NCI-H446 (cell line): ENCODE measurements at regions not wholly inside any gene's neighbourhood (a gene's known extent, or its start where the extent isn't known, plus 50 kb on each side); places are given as distances from the start of the nearest gene placed in this dataset.

Experiments
- DNase-seq, 2 experiments: peaks; one replicate each; lab custom pipeline; 2025; lab: John Stamatoyannopoulos, UW

DNA sequence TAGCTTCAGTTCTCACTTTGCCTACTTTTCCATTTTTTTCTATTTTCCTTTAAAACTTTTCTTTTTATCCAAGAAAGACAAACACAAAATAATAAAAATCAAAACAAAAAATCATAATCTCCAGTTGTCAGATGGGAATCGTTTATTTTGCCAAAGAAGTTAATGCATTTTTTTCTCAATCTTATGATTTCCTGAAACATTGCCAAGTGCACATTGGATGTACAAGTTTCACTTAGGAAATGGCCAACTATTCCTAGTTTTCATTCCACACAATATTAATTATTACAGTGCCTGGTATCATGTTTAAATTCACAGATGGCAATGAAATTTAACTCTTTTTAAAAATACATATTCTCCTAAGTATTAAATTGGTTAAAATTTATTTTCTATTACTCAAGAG, 1050.5 kb downstream of the TTLL7 start:
- peak; percentile 28 to 53 for DNase-seq

DNA sequence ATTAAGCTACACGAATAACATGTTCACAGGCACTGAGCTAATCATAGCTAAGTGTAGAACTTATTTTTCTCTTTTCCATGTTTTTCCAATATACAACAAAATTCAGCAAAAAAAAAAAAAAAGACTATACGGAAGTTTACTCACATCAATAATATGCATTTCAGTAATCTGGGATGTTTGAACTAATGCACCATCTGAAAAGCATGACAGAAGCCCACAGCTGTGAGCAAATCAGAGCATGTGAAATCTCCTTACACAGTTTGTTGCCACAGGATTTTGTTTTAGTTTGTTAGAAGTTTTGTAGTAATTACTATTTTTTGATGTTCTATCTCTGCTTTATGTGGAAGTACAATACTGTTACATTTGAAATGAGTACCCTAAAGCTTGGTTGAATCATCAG, 1051.7 kb downstream of the TTLL7 start:
- no peak for DNase-seq

DNA sequence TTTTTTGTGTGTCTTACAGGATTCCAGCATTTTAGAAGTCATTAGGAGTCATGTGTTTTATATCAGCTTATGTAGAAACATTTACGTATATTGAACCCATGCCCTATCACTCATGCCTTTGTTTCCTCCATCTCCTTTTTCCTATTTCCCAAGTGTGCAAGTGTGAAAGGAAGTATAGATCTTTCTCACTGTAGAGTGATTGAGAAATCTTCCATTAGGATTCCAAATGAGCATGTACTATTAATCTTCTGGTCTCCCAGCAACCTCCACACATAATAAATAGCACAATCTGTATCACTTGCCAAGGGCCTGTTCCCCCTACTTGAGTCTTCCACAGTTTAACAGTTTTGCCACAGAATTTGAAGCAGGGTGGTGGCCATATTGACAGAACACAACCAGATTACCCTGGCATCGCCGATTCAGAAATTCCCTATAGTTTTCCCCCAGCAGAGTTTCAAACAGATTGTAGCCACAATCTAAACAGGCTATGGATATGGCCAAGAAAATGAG, 1052.8 kb downstream of the TTLL7 start:
- DNase-seq: peak in 1 of 2 experiments; percentile 38

DNA sequence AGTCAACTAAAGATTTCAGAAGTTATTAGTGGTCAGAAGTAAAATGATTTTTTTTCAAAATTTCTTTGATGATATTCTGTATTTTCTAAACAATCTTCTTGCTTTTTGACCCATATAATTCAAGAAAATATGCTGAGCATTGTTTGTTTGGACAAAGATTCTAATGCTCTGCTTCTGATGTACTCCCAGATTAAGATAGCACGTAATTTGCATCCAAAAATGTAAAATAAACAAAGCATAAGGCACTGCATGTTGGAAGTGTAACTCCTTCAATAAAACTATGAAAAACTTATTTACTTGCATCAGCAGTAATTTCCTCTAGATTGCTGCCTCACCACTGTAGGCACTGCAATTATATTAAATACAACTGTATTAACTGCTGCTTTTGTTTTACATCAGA, 1054.1 kb downstream of the TTLL7 start:
- no peak for DNase-seq

DNA sequence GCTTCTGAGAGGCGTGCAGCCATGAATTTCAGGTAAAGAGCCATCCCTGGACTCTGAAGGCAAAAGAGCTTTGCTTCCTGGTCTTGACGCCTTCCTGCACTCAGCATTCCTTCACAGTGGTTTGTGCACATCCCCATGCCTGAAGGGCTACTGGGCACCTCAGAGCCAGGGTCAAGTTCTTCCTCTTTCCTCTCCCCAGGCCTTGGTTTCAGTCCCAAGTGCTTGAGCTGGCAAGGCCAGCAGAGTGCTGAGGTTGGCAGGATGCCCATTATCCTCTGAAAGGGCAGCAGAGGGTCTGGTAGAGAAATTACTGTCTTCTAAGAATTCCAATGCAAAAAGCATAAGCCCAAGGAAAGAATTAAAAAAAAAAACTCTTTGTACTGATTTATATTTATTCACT, 1064.9 kb downstream of the TTLL7 start:
- peak; percentile 47 to 75 for DNase-seq

DNA sequence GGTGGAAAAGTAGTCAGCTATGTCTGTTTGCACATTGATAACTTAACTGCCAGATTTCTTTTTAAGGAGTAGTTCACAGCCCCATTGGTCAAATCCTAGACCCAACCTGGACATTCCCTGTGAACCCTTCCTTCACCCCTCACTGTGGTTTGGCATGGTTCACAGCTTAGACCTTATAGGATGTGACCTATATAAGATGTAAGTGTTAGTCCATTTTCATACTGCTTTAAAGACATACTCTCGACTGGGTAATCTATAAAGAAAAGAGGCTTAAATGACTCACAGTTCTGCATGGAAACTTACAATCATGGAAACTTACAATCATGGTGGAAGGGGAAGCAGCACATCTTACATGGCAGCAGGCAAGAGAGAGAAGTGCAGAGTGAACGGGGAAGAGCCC, 1066.2 kb downstream of the TTLL7 start:
- no peak for DNase-seq

DNA sequence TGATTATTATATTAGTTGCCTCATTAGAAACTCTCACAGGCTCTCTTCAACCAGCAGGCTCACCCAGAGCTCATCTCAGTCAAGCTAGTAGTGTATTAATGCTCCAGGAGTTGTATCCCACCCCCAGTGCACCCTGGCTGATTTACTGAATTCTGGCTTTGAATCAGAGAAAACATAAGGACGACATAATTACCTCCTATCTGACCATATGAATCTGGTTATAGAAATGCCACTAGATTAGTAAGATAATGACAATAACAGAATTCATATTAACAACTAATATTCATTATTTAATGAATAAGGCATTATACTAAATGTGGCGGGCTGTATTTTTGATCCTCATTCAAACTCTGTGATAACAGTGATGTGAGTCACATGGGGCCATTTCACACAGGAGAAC, 1066.7 kb downstream of the TTLL7 start:
- no peak for DNase-seq

DNA sequence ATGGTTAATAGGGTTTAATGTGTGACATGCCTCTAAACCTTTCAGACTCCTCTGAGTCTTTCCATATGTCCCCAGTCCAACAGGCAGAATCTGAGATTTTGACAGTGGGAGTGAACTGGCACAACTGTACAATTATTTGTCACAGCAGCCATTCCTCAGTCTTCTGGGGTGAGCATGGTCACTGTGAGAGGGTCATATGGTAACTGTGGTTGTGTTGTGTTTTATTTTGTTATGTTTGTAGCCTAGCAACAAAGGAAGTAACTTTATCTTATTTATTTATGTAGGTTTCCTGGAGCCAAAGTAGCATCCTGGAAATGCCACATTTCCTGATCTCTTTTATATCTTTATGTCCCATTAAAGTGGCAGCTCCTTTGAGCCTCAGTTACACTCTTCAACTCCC, 1067.9 kb downstream of the TTLL7 start:
- DNase-seq: no peak

DNA sequence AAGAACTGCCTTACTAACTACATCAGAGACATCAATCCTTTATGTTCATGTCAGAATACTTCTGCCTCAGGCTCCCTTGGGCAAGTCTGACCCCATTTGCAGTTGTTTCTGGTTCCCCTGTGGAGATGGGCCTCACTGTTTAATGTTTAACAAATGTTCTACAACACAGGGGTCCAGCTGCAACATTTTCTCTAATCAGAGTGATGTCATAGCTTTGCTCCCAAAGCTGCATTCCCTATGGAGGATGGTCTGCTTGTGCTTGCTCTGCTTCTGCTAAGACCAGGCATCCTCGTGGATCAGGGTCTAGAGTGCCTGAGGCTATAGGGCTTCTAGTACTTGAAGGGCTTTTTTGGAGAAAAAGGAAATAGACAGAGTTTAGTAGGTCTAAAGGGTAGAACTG, 1071.2 kb downstream of the TTLL7 start:
- DNase-seq: no peak

DNA sequence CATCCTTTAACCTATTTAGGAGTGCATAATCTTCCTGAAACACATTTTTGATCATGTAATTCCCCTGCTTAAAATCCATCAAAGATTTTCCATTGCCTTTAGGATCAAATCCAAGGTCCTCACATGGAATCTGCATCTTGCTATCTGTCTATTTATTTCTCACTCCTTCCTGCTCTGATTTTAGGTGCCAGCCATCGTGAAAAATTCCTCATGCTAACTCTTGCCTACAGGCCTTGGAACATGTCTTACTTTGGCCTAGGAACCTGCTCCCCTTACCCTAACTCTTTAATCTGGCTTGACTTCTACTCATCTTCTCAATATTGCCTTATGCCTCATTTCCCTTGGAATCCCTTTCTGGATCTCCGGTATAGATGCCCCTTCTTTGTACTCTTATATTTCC, 1074.3 kb downstream of the TTLL7 start:
- DNase-seq: peak in 1 of 2 experiments; percentile 16

DNA sequence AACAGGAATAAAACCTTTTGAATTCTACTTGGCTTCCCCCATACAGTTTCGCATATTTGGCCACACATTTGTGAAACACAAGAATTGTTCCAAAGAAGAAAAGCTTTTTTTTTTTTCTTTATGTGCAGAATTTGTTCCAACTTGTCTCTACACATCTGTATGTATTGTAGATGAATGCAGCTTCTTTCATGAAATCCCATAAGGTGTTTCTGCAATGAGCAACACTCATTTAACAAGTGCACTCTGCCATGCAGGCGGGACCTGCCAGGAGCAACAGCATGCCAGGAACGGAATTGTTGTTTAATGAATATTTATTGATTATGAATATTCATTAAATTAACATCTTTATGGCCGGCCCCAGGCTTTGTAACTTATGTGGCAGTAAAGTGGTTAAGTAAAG, 1075.0 kb downstream of the TTLL7 start:
- DNase-seq: peak; percentile 12 to 55

DNA sequence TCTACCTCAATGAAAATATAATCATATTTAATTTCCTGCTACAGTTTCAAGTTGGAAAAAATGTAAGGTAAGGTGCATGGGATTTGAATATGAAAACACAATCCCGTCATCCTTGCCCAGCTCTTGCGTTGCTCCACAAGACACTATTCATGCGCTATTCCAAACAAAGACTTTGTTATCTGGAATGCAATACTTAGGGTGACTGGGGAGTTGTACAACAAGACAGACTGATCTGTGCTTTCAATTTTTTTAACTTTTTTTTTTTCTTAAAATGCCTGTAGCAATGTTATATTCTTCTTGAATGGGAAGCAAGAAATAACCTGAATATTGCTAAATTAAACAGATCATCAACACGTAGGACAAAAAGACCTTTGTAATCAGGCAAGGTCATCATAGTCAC, 1077.2 kb downstream of the TTLL7 start:
- no peak for DNase-seq

DNA sequence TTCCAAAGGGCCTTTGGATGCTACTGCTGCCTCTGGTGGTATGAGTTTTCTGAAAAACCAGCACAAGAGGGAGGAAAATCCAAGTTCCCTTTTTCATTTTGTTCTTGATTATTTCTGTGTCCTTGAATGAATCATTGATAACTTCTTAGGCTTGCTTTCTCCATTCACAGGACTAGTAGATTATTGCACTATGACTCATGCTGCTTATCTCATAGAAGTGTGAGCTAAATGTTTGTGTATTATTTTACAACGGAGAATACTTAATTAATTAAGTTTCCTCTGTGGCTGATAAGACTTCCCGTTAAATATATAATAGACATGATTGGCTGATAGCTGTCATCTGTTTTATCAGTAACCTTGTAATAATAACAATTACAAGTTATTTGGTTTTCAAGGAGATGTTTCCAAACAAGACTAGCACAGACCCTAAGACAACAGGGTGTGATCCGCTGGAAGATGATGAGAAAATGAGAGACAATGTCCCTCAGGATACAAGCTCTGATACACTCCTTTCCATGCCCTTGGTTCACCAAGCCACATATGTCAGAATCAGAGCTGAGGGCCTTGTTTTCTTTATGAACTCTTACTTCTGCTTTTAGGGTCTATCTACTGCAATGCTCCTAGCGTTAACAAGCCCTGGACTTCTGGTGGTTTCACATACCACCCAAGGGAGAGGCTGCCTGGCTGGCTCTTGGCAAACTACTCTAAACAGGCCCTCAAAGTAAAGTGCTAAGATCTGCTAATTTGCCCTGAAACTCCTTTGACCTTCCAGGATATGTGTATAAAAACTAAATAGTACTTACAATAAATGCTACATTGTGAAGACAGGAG, 1078.3 kb downstream of the TTLL7 start:
- DNase-seq: no peak

DNA sequence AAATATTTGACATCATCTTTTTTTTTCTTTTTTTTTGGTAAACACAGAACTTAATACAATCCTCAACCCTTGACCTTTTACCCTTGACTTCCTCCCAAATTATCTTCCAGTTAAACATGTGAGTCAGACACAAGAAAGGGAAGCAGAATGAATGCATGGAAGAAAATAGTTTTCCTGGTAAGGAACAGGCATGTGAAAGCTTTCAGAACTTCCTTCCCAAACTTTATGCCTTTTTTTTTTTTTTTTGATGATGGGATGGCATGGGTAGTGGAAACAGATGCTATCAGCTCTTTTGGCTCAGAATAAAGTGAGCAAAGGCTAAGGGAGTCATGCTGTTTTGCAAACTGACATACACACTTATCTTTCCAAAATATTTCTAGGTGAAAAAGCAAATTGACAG, 1079.1 kb downstream of the TTLL7 start:
- DNase-seq: peak in 1 of 2 experiments; percentile 50

DNA sequence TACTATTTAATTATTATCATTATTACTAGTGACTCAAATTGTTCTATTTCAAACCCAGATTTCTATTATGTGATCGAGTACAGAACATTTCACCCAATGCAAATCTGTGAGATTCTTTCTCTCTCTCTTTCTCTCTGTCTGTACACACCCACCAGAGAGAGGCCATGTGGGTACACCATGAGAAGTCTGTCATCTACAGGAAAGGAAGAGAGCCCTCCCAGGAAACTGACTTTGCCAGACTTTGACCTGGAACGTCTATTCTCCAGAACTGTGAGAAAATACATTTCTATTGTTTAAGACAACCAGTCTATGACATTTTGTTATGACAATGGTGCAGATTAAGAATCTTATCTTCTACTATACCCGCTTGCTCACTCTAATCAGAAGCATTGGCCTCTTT, 1091.6 kb downstream of the TTLL7 start:
- DNase-seq: no peak

DNA sequence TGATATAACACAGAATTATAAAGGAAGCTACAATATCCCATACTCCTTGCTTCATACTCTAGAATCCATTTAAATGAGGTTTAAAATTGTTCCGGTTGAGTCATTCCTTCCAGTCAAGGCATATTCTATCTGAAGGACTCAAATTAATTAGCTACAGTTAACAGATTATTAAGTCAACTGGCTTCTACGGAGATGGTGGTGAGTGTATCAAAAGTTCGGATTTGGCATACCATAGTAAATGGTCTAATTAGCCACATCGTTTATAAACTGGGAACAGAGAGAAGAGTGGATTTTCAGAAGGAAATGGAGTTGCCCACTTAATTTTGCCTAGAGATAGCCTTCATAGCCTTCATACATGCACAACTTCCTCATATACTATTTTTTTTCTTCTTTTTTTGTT, 1095.3 kb downstream of the TTLL7 start:
- no peak for DNase-seq

DNA sequence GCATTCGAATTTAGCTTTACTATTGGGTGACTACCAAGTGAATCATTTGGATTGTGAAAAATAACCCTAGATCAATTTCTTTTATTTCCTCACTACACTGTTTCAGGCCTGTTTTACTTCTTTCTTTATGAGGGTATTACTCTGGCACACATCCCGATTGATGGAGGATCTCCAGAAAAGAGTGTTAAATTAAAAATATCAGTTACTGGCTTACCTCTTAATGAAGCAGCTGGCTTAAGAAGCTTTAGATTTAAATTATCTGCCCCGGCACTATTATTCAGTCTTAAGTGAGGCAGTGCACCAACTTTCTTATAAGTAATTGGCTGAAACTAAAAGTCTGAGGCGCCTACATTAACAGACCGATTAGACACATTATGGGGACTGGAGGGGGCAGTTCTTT, 1097.4 kb downstream of the TTLL7 start:
- DNase-seq: peak in 1 of 2 experiments; percentile 43

DNA sequence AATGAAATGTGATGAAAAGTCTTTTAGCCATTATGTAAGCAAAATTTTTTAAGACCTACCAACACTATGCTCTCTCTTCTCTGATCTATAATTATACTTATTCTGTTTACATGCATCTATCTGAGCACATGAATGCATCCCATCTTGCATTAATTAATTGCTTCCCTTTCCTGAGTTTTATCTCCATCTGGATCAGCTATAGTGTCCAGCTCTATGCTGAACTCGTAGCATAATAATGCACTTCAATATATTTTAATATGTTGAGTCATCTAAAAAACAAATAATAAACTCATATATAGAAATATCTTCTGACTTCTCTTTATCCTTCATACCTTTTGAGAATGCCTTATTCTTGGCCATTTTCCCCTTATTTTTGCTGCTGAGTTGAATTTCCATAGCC, 1097.8 kb downstream of the TTLL7 start:
- peak in 1 of 2 experiments; percentile 37 for DNase-seq

DNA sequence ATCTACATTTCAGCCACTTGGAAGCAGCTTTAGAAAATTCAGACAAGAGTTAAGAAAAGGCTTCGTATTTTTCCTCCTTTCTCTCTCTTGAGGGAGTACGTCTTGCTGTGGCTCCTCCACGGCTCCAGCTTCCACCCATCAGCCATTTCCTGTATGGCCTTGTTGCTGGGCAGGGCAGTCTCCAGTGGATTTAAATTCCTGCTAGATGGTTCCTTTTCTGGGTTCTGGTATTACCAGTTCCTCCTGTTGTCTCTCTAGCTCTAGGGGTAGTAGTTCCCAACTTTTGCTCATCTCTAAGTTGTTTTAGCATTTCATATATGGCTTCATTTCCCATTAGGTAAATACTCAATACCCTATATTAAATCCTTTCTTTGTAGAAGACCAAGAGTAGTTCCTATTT, 1098.3 kb downstream of the ADGRL2 start:
- no peak for DNase-seq

DNA sequence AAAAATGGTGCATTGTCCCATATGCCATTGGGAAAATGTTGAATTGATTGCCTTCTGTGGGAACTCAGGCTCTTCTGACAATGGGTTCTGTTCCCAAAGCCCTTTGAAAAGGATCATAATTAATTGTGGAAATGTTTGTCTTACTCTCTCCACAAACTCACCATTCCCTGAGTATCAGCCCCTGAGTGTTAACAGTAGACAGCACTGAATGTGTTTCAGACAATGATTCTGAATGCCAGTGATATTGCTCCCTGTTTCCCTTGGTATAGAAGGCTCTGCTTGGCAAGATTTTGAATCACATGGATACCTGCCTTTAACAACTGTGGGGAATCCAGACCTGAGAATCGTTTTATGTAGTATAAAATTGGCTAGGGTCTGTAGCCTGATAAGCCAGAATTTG, 1096.8 kb downstream of the ADGRL2 start:
- DNase-seq: no peak

DNA sequence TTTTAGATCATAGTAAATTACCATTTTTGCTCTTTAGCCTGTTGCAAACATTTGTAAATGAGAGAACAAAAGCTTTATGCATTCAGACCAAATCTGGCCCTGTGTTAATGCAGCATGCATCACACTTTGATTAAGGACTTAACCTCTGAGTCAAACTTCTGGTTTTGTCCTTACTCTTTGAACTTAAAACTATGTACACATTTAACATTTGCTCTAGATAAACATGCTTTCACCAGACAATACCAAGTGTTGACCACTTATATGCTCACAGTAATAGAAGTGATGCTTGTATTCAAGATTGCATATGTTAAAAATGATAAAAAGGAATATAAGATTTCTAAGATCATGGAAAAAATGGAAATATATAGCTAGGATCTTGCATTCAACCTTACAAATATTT, 1095.3 kb downstream of the ADGRL2 start:
- DNase-seq: no peak

DNA sequence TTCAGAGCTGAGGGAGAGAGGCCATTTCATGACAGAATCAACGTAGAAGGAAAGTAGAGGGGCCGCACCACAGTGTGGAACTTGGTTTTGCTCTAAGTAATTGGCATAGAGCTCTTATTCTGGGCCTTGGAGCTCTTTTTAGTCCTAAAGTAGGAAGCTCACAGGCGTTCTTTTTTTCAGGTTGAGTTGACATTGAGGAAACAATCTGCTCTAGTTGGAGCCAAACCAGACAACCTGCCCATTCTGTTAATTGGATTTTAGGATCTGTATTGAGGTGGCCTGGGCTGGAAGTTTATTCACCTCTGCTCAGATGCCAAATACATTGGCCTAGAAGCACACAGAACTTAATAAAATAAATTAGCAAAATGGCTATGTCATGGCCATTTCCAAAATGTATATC, 1093.9 kb downstream of the ADGRL2 start:
- DNase-seq: peak; percentile 45 to 76

DNA sequence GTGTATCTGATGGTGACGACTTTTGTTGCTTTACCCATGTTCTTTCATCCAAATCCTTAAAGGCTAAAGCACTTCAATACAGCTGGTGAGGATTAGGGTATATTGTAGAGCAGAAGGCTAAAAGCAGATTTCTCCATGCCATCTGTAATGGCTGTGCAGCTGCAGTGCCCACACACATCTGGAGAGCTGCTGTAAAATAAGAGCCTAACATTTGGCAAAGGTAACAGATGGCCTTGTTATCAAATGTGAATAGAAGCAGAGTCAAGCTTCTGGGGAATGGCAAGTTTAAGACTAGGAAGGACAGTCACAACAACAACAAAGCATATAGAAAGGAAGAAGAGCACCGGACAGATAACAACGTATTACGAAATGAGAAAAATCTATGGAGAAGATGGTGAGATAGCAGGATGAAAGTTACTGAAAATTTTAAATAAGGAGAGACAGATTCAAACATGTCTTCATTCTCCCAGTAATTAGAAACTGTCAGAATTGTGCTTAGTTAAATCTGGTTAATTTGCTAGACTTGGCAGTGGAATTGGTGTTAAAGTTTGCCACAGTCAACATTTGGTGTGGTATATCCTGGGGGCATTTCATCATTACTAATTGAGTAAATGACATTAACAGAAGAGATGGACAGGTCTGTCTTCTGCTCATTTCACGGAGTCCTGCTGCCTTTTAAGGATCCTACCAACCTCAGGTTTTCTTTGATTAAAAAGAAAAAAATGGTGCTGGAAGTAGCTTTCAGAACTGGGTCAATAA, 1093.2 kb downstream of the ADGRL2 start:
- peak in 1 of 2 experiments; percentile 9 for DNase-seq
